ENCODE measurements at regions not wholly inside any gene's neighbourhood (a gene's known extent, or its start where the extent isn't known, plus 50 kb on each side); places are given as distances from the start of the nearest gene placed in this dataset.

GRCh38 chr10:33396279-33396678, 61.8 kb upstream of the NRP1 start:
- H3K27me3 Mint-ChIP-seq, result peaks cover 4% of the 10 kb centered on the region
- H3K36me3 Mint-ChIP-seq, result no peaks in the 10 kb centered on the region

GRCh38 chr10:33395201-33395600, 60.7 kb upstream of the NRP1 start:
- no peak overlapping the region for H3K4me3 Mint-ChIP-seq
- H3K4me1 Mint-ChIP-seq, result no peaks in the 10 kb centered on the region
- H3K27ac Mint-ChIP-seq, result no peak overlapping the region
- DNase-seq, result no peak
- no peaks in the 10 kb centered on the region for H3K36me3 Mint-ChIP-seq
- H3K9me3 Mint-ChIP-seq, result peaks cover 17% of the 10 kb centered on the region
- H3K27me3 Mint-ChIP-seq, result peaks cover 7% of the 10 kb centered on the region

More at GRCh38 chr10:33396279-33396678, 61.8 kb upstream of the NRP1 start:
- Mint-ChIP-seq H3K4me1 (no peaks in the 10 kb centered on the region), H3K9me3 (peaks cover 17% of the 10 kb centered on the region), H3K27ac (no peak overlapping the region), H3K4me3 (no peak overlapping the region)
- DNase-seq, result no peak

DNA sequence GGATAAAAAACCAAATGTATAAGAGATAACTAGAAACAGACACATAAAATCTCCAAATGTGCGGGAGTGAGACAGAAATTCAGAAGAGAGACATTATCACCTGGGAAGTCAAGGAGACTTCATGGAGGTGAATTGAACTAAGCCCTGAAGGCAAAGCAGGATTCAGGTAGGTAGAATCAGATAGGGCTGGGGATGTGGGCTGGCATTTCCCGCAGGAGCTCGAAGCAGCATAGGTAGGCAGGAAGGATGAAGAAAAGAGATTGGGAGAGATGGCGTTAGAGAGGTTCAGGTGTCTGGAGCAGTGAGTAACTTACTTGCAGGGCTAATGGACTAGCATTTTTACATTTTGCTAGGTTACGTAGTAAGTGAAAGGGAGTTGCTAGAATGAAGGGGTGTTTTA, 58.2 kb upstream of the NRP1 start:
- H3K4me1 Mint-ChIP-seq, result no peaks in the 10 kb centered on the region
- DNase-seq, result no peak
- H3K27me3 Mint-ChIP-seq, result peaks cover 13% of the 10 kb centered on the region
- no peak overlapping the region for H3K27ac Mint-ChIP-seq
- H3K4me3 Mint-ChIP-seq, result no peak overlapping the region
- peaks cover 14% of the 10 kb centered on the region for H3K9me3 Mint-ChIP-seq
- no peaks in the 10 kb centered on the region for H3K36me3 Mint-ChIP-seq

DNA sequence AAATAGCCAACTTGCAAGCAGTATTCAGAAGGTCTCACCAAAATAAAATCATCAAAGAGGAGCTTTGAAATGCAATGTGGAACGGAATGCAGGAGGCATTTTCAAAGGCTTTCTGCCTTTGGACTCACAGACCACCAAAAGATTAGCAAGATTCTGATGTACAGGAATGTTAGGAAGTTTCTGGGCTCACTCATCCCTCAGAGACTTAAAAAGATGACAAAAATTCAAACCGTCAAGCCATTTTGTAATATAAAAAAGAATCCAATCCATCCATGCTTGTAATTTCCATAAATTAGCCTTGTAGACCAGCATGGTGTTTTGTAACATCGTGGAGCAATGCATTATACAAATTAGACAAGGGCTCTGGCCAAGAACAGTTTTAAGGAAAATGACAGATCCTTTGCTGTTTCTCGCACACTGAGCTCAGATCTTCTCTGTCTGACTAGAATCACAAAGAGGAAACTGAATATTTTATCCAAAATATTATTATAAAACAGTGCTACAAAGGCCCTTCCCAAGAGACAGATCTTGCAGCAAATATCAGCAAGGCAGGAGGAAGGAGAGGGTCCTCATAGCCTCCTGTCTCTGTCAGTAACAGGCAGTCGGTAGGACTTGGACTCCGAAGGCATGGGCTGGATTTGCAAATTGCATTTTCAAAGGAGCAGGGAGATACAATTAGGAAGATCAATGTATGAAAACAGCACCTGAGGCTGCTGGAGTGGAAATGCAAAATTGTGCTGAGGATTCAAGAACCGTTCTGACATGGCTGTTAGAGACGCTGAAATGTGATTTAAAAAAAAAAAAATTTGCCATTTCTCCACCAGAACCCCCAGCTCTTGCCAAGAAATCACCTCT, 57.4 kb upstream of the NRP1 start:
- H3K27me3 Mint-ChIP-seq, result peaks cover 15% of the 10 kb centered on the region
- no peak for DNase-seq
- H3K27ac Mint-ChIP-seq, result no peak overlapping the region
- no peaks in the 10 kb centered on the region for H3K4me1 Mint-ChIP-seq
- no peak overlapping the region for H3K4me3 Mint-ChIP-seq
- H3K36me3 Mint-ChIP-seq, result no peaks in the 10 kb centered on the region
- H3K9me3 Mint-ChIP-seq, result peaks cover 5% of the 10 kb centered on the region

- Mint-ChIP-seq H3K9me3 (no peaks in the 10 kb centered on the region), H3K4me3 (no peak overlapping the region), H3K36me3 (no peaks in the 10 kb centered on the region), H3K27ac (no peak overlapping the region), H3K27me3 (peaks cover 19% of the 10 kb centered on the region), H3K4me1 (no peaks in the 10 kb centered on the region)
- no peak for DNase-seq
These were observed 55.6 kb upstream of the NRP1 start for GRCh38 chr10:33390046-33390445.

GRCh38 chr10:33388785-33389184, 54.3 kb upstream of the NRP1 start:
- H3K27ac Mint-ChIP-seq, result no peak overlapping the region

DNA sequence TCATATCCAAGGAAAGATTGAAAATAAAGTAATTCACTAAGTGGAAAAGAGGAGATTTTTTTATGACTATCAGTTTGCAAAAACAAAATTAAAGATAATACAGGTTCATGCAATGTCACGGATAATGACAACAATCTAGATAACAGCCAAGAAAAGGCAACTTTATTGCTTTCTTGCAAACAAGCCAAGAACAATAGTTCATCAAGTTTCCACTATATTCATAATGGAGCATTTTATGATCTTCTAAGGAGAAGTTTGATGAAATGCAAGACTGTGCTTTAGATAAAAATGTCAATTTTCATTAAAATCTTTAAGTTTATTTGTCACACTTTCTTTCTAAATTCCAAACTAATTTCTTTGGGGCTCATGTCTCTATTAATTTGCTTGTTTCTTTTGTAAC, 53.9 kb upstream of the NRP1 start:
- no peak for DNase-seq
- no peaks in the 10 kb centered on the region for H3K36me3 Mint-ChIP-seq
- H3K9me3 Mint-ChIP-seq, result no peaks in the 10 kb centered on the region
- no peaks in the 10 kb centered on the region for H3K4me1 Mint-ChIP-seq
- peaks cover 15% of the 10 kb centered on the region for H3K27me3 Mint-ChIP-seq
- no peak overlapping the region for H3K4me3 Mint-ChIP-seq
- H3K27ac Mint-ChIP-seq, result no peak overlapping the region

More at GRCh38 chr10:33388785-33389184, 54.3 kb upstream of the NRP1 start:
- no peaks in the 10 kb centered on the region for H3K36me3 Mint-ChIP-seq
- DNase-seq, result no peak
- no peaks in the 10 kb centered on the region for H3K4me1 Mint-ChIP-seq
- H3K9me3 Mint-ChIP-seq, result no peaks in the 10 kb centered on the region
- no peak overlapping the region for H3K4me3 Mint-ChIP-seq
- H3K27me3 Mint-ChIP-seq, result peaks cover 15% of the 10 kb centered on the region

GRCh38 chr10:33387720-33388119, 53.3 kb upstream of the NRP1 start:
- DNase-seq, result no peak
- H3K27me3 Mint-ChIP-seq, result peaks cover 15% of the 10 kb centered on the region
- no peak overlapping the region for H3K4me3 Mint-ChIP-seq
- H3K9me3 Mint-ChIP-seq, result no peaks in the 10 kb centered on the region
- no peak overlapping the region for H3K27ac Mint-ChIP-seq
- no peaks in the 10 kb centered on the region for H3K36me3 Mint-ChIP-seq
- H3K4me1 Mint-ChIP-seq, result no peaks in the 10 kb centered on the region

- no peak overlapping the region for H3K27ac Mint-ChIP-seq
- H3K4me3 Mint-ChIP-seq, result no peak overlapping the region
- H3K36me3 Mint-ChIP-seq, result no peaks in the 10 kb centered on the region
These were observed 52.5 kb upstream of the NRP1 start for GRCh38 chr10:33386926-33387325.

GRCh38 chr10:33385686-33386085, 51.2 kb upstream of the NRP1 start:
- H3K4me3 Mint-ChIP-seq, result no peak overlapping the region
- H3K27ac Mint-ChIP-seq, result no peak overlapping the region
- no peaks in the 10 kb centered on the region for H3K9me3 Mint-ChIP-seq
- no peaks in the 10 kb centered on the region for H3K4me1 Mint-ChIP-seq
- no peaks in the 10 kb centered on the region for H3K36me3 Mint-ChIP-seq
- peaks cover 18% of the 10 kb centered on the region for H3K27me3 Mint-ChIP-seq
- no peak for DNase-seq

More at GRCh38 chr10:33386926-33387325, 52.5 kb upstream of the NRP1 start:
- DNase-seq, result no peak
- Mint-ChIP-seq H3K4me1 (no peaks in the 10 kb centered on the region), H3K27me3 (peaks cover 19% of the 10 kb centered on the region), H3K9me3 (no peaks in the 10 kb centered on the region)

GRCh38 chr10:33385015-33385414, 50.5 kb upstream of the NRP1 start:
- H3K4me1 Mint-ChIP-seq, result no peaks in the 10 kb centered on the region
- no peak overlapping the region for H3K4me3 Mint-ChIP-seq
- H3K9me3 Mint-ChIP-seq, result no peaks in the 10 kb centered on the region
- H3K27me3 Mint-ChIP-seq, result peaks cover 17% of the 10 kb centered on the region
- DNase-seq, result no peak
- no peaks in the 10 kb centered on the region for H3K36me3 Mint-ChIP-seq
- no peak overlapping the region for H3K27ac Mint-ChIP-seq
